ENCODE measurements at regions not wholly inside any gene's neighbourhood (a gene's known extent, or its start where the extent isn't known, plus 50 kb on each side); places are given as distances from the start of the nearest gene placed in this dataset.

DNA sequence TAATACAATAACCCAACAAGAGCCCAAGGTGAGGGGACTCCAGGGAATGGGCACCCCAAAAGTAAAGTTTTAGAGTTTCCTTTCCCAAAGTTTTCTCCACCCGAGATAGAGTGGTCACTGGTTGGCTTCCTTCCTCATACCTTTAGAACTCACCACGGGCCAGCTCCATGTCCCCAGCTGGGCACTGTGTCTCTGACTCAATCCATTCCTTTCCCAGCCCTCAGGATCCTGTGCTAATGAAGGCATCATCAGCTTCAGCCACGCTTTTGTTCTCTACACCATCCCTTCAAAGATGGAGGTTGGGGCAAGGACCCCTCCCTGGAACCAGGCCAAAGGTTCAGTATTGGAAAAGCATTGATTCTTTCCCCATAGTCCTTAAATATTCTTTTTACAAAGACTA is 59.8 kb upstream of the VASH1 start:
- TF ChIP-seq POLR2AphosphoS5 (IDR thresholded peaks at IDR 0.05; ENCODE audit: low read depth, low read length) = no peak
- TF ChIP-seq, protein P1, sequence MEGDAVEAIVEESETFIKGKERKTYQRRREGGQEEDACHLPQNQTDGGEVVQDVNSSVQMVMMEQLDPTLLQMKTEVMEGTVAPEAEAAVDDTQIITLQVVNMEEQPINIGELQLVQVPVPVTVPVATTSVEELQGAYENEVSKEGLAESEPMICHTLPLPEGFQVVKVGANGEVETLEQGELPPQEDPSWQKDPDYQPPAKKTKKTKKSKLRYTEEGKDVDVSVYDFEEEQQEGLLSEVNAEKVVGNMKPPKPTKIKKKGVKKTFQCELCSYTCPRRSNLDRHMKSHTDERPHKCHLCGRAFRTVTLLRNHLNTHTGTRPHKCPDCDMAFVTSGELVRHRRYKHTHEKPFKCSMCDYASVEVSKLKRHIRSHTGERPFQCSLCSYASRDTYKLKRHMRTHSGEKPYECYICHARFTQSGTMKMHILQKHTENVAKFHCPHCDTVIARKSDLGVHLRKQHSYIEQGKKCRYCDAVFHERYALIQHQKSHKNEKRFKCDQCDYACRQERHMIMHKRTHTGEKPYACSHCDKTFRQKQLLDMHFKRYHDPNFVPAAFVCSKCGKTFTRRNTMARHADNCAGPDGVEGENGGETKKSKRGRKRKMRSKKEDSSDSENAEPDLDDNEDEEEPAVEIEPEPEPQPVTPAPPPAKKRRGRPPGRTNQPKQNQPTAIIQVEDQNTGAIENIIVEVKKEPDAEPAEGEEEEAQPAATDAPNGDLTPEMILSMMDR (IDR thresholded peaks at IDR 0.05) = no peak
- TF ChIP-seq EZH2phosphoT487 (IDR thresholded peaks at IDR 0.05; ENCODE audit: borderline replicate concordance, low read depth) = no peak
- no peak for TF ChIP-seq RAD21 (IDR thresholded peaks at IDR 0.05; ENCODE audit: low read length)
- TF ChIP-seq ELF1 (IDR thresholded peaks at IDR 0.05) = no peak
- TF ChIP-seq TEAD4 (IDR thresholded peaks at IDR 0.05; ENCODE audit: borderline replicate concordance, insufficient read depth) = no peak
- no peak for TF ChIP-seq TAF1 (IDR thresholded peaks at IDR 0.05; ENCODE audit: borderline replicate concordance, low read depth, low read length)
- no peak for TF ChIP-seq MAX (IDR thresholded peaks at IDR 0.05; ENCODE audit: low read depth)
